ENCODE measurements at regions not wholly inside any gene's neighbourhood (a gene's known extent, or its start where the extent isn't known, plus 50 kb on each side); places are given as distances from the start of the nearest gene placed in this dataset.

DNA sequence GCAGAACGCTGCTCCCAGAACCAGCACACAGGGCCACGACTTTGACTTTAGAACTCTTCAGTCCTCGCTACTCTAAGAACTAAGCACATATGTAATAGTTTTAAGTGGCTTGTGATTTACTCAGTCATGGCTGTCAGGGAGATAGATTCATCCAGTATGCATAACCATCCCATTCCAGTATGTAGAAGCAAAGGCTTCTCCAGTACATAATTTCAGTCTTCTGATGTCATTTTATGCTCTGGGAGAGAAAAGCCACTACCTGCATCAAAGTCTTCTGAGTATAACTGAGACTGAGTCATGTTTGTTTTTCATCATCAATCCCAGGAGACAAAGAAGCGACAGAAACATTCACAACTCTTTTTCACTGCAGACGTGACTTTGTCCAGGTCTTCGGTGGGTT is 885.7 kb downstream of the PLA2G4A start:
- in situ Hi-C loops (cut with HindIII; ENCODE audit: low sequenced_read_pairs): no loop called here
- DNase-seq (ENCODE audit: low read depth, low spot score): no peak
- TF ChIP-seq, protein P1, sequence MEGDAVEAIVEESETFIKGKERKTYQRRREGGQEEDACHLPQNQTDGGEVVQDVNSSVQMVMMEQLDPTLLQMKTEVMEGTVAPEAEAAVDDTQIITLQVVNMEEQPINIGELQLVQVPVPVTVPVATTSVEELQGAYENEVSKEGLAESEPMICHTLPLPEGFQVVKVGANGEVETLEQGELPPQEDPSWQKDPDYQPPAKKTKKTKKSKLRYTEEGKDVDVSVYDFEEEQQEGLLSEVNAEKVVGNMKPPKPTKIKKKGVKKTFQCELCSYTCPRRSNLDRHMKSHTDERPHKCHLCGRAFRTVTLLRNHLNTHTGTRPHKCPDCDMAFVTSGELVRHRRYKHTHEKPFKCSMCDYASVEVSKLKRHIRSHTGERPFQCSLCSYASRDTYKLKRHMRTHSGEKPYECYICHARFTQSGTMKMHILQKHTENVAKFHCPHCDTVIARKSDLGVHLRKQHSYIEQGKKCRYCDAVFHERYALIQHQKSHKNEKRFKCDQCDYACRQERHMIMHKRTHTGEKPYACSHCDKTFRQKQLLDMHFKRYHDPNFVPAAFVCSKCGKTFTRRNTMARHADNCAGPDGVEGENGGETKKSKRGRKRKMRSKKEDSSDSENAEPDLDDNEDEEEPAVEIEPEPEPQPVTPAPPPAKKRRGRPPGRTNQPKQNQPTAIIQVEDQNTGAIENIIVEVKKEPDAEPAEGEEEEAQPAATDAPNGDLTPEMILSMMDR (IDR thresholded peaks at IDR 0.05; ENCODE audit: low read depth, low read length): no peak
- H3K4me3 ChIP-seq (ENCODE audit: low read depth, low read length): no peak overlapping the region

DNA sequence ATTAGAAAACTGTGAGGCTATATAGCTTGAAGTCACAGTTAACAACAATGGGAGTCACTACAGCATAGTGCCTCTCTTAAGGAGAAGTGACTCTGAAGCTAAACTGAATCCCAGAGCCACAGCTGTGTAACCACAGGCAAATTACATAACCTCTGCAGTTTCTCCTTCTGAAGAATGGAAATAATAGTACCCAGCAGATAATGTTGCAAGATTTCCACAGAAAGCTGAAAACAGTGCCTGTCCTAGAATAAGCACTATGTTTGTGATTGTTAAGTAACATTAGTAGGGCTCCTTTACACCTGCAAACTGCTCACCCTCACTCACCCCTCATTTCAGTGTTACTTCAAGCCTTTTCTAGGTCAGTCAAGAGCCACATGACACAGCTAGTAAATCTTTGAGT is 886.7 kb downstream of the PLA2G4A start:
- in situ Hi-C loops (cut with HindIII; ENCODE audit: low sequenced_read_pairs): no loop called here
- H3K4me3 ChIP-seq (ENCODE audit: low read depth, low read length): no peak overlapping the region
- DNase-seq (ENCODE audit: low read depth, low spot score): no peak
- TF ChIP-seq, protein P1 (IDR thresholded peaks at IDR 0.05; ENCODE audit: low read depth, low read length): no peak

GRCh38 chr1:187716160-187716559 is 887.4 kb downstream of the PLA2G4A start:
- in situ Hi-C loops (cut with HindIII; ENCODE audit: low sequenced_read_pairs): no loop called here
- no peak overlapping the region for H3K4me3 ChIP-seq (ENCODE audit: low read depth, low read length)
- DNase-seq (ENCODE audit: low read depth, low spot score): no peak
- TF ChIP-seq, protein P1 (IDR thresholded peaks at IDR 0.05; ENCODE audit: low read depth, low read length): no peak

GRCh38 chr1:187718527-187718926 is 889.8 kb downstream of the PLA2G4A start:
- DNase-seq (ENCODE audit: low read depth, low spot score): no peak
- in situ Hi-C loops (cut with HindIII; ENCODE audit: low sequenced_read_pairs): no loop called here
- H3K4me3 ChIP-seq (ENCODE audit: low read depth, low read length): no peak overlapping the region
- TF ChIP-seq, protein P1 (IDR thresholded peaks at IDR 0.05; ENCODE audit: low read depth, low read length): no peak

DNA sequence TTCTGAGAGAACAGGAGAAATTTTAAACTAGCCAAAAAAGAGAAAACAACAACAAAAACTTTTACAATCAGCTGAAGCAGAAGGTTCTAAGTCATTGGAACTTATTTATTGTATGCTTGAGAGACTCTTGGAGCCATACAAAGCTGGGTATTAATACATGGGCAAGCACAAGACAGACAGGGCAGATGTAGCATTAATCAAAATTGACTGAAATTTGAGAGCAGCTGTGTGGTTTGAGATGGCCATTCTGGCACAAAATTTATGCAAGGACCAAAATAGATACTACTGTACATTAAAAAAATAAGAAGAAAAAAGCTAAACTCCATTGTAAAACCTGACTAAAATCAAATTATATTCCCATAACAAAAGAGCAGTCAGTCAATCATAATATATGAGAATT is 892.5 kb downstream of the PLA2G4A start:
- DNase-seq (ENCODE audit: low read depth, low spot score): no peak
- TF ChIP-seq, protein P1 (IDR thresholded peaks at IDR 0.05; ENCODE audit: low read depth, low read length): no peak
- in situ Hi-C loops (cut with HindIII; ENCODE audit: low sequenced_read_pairs): no loop called here

GRCh38 chr1:187725216-187725615 is 896.5 kb downstream of the PLA2G4A start:
- in situ Hi-C loops (cut with HindIII; ENCODE audit: low sequenced_read_pairs): no loop called here
- TF ChIP-seq, protein P1 (IDR thresholded peaks at IDR 0.05; ENCODE audit: low read depth, low read length): no peak
- DNase-seq (ENCODE audit: low read depth, low spot score): no peak
- no peak overlapping the region for H3K4me3 ChIP-seq (ENCODE audit: low read depth, low read length)

More for the DNA sequence above, 892.5 kb downstream of the PLA2G4A start:
- H3K4me3 ChIP-seq (ENCODE audit: low read depth, low read length): no peak overlapping the region

DNA sequence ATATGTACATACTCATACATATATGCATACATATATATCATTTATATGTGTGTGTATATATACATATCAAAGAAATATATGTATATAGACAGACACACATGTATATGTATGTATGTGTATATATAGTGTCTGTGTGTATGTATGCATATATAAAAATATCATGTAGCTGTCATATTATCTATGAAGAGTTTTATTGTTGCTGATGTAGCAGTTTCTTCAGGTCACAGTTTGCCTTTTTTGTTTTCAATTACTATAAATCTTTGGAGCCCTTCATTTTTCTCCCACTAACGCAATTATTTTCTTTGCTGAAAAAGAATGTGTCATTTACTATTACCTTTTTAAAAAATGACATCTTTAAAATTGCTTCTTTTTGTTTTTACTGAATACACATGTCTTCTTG is 904.5 kb downstream of the PLA2G4A start:
- no peak for DNase-seq (ENCODE audit: low read depth, low spot score)
- no peak overlapping the region for H3K4me3 ChIP-seq (ENCODE audit: low read depth, low read length)
- in situ Hi-C loops (cut with HindIII; ENCODE audit: low sequenced_read_pairs): no loop called here
- TF ChIP-seq, protein P1 (IDR thresholded peaks at IDR 0.05; ENCODE audit: low read depth, low read length): no peak

Data from astrocyte of the spinal cord (primary cell).